Endothelial cell of umbilical vein (primary cell): ENCODE measurements at regions not wholly inside any gene's neighbourhood (a gene's known extent, or its start where the extent isn't known, plus 50 kb on each side); places are given as distances from the start of the nearest gene placed in this dataset.

Experiments
- BruUV-seq: library from RNA; stranded (reverse); fragments of 400-500 nt; replicated peaks from 2 replicates; lab custom pipeline; 2021; lab: Mats Ljungman, UMichigan
- CTCF ChIA-PET: fragments of 300-600, 350-600 bp; sonication (Branson Sonifier 250); formaldehyde crosslinking; loops from one replicate; lab custom pipeline; 2021; ENCODE audit warnings: antibody characterized with exemption, inconsistent platforms; lab: Charles Lee
- POLR2A ChIA-PET: fragments of 300-600, 350-600 bp; sonication (Branson Sonifier 250); formaldehyde crosslinking; loops from one replicate; lab custom pipeline; 2021; ENCODE audit warnings: antibody characterized with exemption, inconsistent platforms; lab: Charles Lee
- DNase-seq: peaks from one replicate; pipeline ENCODE4 v3.0.0-alpha.2; 2011; ENCODE audit warnings: low read depth, low spot score
- FAIRE-seq: peaks from 2 replicates; lab custom pipeline; 2011; peaks lifted over from hg19 to GRCh38; lab: Jason Lieb, UNC
- H2AFZ ChIP-seq: 2 replicates; pipeline ENCODE4 v1.6.0; 2012; ENCODE audit warnings: low read depth, low read length, control low read depth, inconsistent platforms
- H3K27ac ChIP-seq: 2 replicates; pipeline ENCODE4 v1.5.1; 2011; ENCODE audit warnings: low read depth, mild to moderate bottlenecking, control low read depth, low read length, moderate library complexity; ENCODE audit not compliant: insufficient read depth
- H3K27me3 ChIP-seq, 2 experiments: 2 replicates each; pipeline versions ENCODE4 v1.6.0 to v1.6.1; 2011; ENCODE audit warnings: low read length in 2 of 2, mixed read lengths in 1 of 2; ENCODE audit not compliant: control insufficient read depth in 2 of 2, insufficient read depth in 2 of 2
- H3K36me3 ChIP-seq, 2 experiments: 2 replicates in 1 of 2; 3 replicates in 1 of 2; pipeline ENCODE4 v1.5.1; 2011; ENCODE audit warnings: low read length in 2 of 2, mild to moderate bottlenecking in 1 of 2, moderate library complexity in 1 of 2; ENCODE audit not compliant: control insufficient read depth in 2 of 2, insufficient read depth in 2 of 2; ENCODE audit errors: extremely low read depth in 1 of 2
- H3K4me1 ChIP-seq: 3 replicates; pipeline ENCODE4 v1.5.1; 2011; ENCODE audit warnings: mild to moderate bottlenecking, low read length; ENCODE audit not compliant: control insufficient read depth, insufficient read depth; ENCODE audit errors: extremely low read depth
- H3K4me2 ChIP-seq: 2 replicates; pipeline ENCODE4 v1.6.1; 2011; ENCODE audit warnings: low read length, control low read depth, mixed read lengths; ENCODE audit not compliant: insufficient read depth
- H3K4me3 ChIP-seq, 3 experiments: fragments of 200-600 bp in 1 of 3; sonication (generic), shearing (Covaris generic) in 1 of 3; replicated peaks in 1 of 3; 2 replicates each; pipeline ENCODE4 v1.5.1; 2011 to 2016; ENCODE audit warnings: control low read depth in 3 of 3, low read length in 3 of 3, mild to moderate bottlenecking in 2 of 3, inconsistent platforms in 1 of 3, low read depth in 1 of 3, moderate library complexity in 1 of 3; ENCODE audit not compliant: insufficient read depth in 1 of 3
- H3K79me2 ChIP-seq: 2 replicates; pipeline ENCODE4 v1.6.0; 2012; ENCODE audit warnings: low read length, inconsistent platforms; ENCODE audit not compliant: control insufficient read depth, insufficient read depth
- H3K9ac ChIP-seq: replicated peaks from 2 replicates; pipeline ENCODE3; 2011; ENCODE audit warnings: low read length, control low read depth; ENCODE audit not compliant: insufficient read depth; ENCODE audit errors: extremely low read depth
- H3K9me1 ChIP-seq: replicated peaks from 3 replicates; pipeline ENCODE4 v1.6.0; 2011; ENCODE audit warnings: mild to moderate bottlenecking, low read length; ENCODE audit not compliant: control insufficient read depth, insufficient read depth; ENCODE audit errors: extremely low read depth
- H3K9me3 ChIP-seq: replicated peaks from 2 replicates; pipeline ENCODE4 v1.5.1; 2012; ENCODE audit warnings: low read length, inconsistent platforms; ENCODE audit not compliant: control insufficient read depth, insufficient read depth
- H4K20me1 ChIP-seq: replicated peaks from 2 replicates; pipeline ENCODE3; 2011; ENCODE audit warnings: mild to moderate bottlenecking, low read length; ENCODE audit not compliant: control insufficient read depth, insufficient read depth; ENCODE audit errors: extremely low read depth
- CTCF ChIP-seq, 2 donors: IDR thresholded peaks; 1 replicate in 1 of 2; 2 replicates in 1 of 2; pipeline ENCODE4 v1.5.1; 2011; ENCODE audit warnings: low read length in 2 of 2, mild to moderate bottlenecking in 2 of 2, moderate library complexity in 2 of 2, control low read depth in 1 of 2, inconsistent platforms in 1 of 2, low read depth in 1 of 2; ENCODE audit not compliant: insufficient read depth in 1 of 2; ENCODE audit errors: extremely low read depth in 1 of 2
- EZH2 ChIP-seq: IDR thresholded peaks from 2 replicates; pipeline ENCODE4 v1.6.1; 2012; ENCODE audit warnings: borderline replicate concordance, low read depth, mild to moderate bottlenecking, moderate library complexity, low read length, inconsistent platforms; ENCODE audit not compliant: severe bottlenecking
- FOS ChIP-seq: IDR thresholded peaks from 2 replicates; pipeline ENCODE4 v1.6.1; 2011; ENCODE audit warnings: mild to moderate bottlenecking, low read length, moderate library complexity, borderline replicate concordance; ENCODE audit not compliant: insufficient read depth
- GATA2 ChIP-seq: IDR thresholded peaks from 2 replicates; pipeline ENCODE4 v1.7.0; 2011; ENCODE audit warnings: low read depth, mild to moderate bottlenecking, moderate library complexity, mixed read lengths, low read length; ENCODE audit not compliant: insufficient read length, insufficient read depth
- JUN ChIP-seq: IDR thresholded peaks from 2 replicates; pipeline ENCODE4 v1.6.1; 2011; ENCODE audit warnings: borderline replicate concordance, low read depth; ENCODE audit not compliant: insufficient read length, insufficient read depth
- MYC ChIP-seq: IDR thresholded peaks from one replicate; pipeline ENCODE4 v1.6.1; 2011; ENCODE audit warnings: mild to moderate bottlenecking, low read depth, low read length
- POLR2A ChIP-seq: IDR thresholded peaks from 2 replicates; pipeline ENCODE4 v1.6.1; 2012; ENCODE audit warnings: low read depth, mild to moderate bottlenecking, control low read depth, low read length
- POLR2AphosphoS5 ChIP-seq: IDR thresholded peaks from 2 replicates; pipeline ENCODE4 v1.6.1; 2012; ENCODE audit warnings: low read depth, mild to moderate bottlenecking, control low read depth, low read length, moderate library complexity; ENCODE audit not compliant: insufficient read depth
- dilution Hi-C: fragments of 300-500 bp; cut with MboI; formaldehyde crosslinking; loops from one replicate; pipeline ENCODE4 v1.15.0; 2019; ENCODE audit warnings: low sequenced_read_pairs; ENCODE audit not compliant: extremely low pct_ligation_motif_present
- intact Hi-C: fragments of 100-400 bp; cut with micrococcal nuclease; formaldehyde crosslinking; loops from one replicate; pipeline ENCODE4 v1.10.0; 2022
- TF ChIP-seq, protein P1 (sequence below): IDR thresholded peaks from 2 replicates; pipeline ENCODE4 v1.6.1; 2011; ENCODE audit not compliant: insufficient read depth, insufficient read length

DNA sequence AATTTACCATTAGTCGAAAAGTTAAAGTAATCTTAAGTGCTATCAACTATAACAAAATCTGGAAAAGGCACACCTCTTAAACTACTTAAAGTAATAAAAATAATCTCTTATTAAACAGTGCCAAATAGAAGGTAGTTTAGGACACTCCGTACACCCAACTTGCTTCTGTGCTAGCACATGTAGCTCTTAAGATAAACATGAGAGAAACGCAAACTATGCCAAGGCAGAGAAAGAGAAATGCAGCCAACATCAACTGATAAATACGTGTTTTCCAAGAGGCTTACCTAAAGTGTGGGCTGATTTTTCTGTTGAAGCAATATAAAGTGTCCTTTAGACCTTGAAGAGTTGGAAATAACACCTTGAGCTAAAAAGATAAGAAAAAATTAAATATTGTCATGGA lies 480.6 kb upstream of the DAB2 start:
- BruUV-seq, result no TSS peak
- CTCF ChIA-PET, result interaction anchor here (0.5 to 2.0 kb wide), 4 partner anchors 13 to 342 kb away, joined by 3 to 11 read pairs (median 3); no protein-coding TSS in a partner anchor
- POLR2A ChIA-PET, result no interaction called here

More for the DNA sequence above, 480.6 kb upstream of the DAB2 start:
- H2AFZ ChIP-seq, result no peak overlapping the region
- no peak overlapping the region for H3K27ac ChIP-seq
- H4K20me1 ChIP-seq, result no peaks in the 10 kb centered on the region
- no peaks in the 10 kb centered on the region for H3K36me3 ChIP-seq
- no peaks in the 10 kb centered on the region for H3K9me3 ChIP-seq
- peaks cover 5% of the 10 kb centered on the region for H3K4me1 ChIP-seq
- no peak overlapping the region for H3K4me2 ChIP-seq
- intact Hi-C loops (no loop called here), dilution Hi-C loops (no loop called here)
- H3K79me2 ChIP-seq, result no peaks in the 10 kb centered on the region
- no peaks in the 10 kb centered on the region for H3K9me1 ChIP-seq
- H3K27me3 ChIP-seq, result no peaks in the 10 kb centered on the region
- no peak overlapping the region for H3K4me3 ChIP-seq
- no peak overlapping the region for H3K9ac ChIP-seq
- no peak for TF ChIP-seq GATA2
- no peak for TF ChIP-seq POLR2A
- TF ChIP-seq, protein P1, sequence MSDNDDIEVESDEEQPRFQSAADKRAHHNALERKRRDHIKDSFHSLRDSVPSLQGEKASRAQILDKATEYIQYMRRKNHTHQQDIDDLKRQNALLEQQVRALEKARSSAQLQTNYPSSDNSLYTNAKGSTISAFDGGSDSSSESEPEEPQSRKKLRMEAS, result no peak
- no peak for TF ChIP-seq MYC
- TF ChIP-seq EZH2, result no peak
- TF ChIP-seq CTCF (IDR thresholded peaks at IDR 0.05; ENCODE audit: extremely low read depth in 1 of 2, insufficient read depth in 1 of 2, low read depth in 1 of 2, low read length in 2 of 2), result no peak
- TF ChIP-seq POLR2AphosphoS5, result no peak
- no peak for TF ChIP-seq JUN
- no peak for TF ChIP-seq FOS
- DNase-seq, result no peak
- no peak for FAIRE-seq
